Upper lobe of left lung (tissue), 4 donors: ENCODE measurements at regions not wholly inside any gene's neighbourhood (a gene's known extent, or its start where the extent isn't known, plus 50 kb on each side); places are given as distances from the start of the nearest gene placed in this dataset.

Experiments used
- CTCF ChIP-seq, 6 experiments: fragments of 450-650 bp in 4 of 6; fragments of 200-600 bp in 2 of 6; sonication (generic) in 2 of 6; IDR thresholded peaks; one replicate each; pipeline ENCODE4 v1.5.1; 2016 to 2019; ENCODE audit warnings: antibody characterized with exemption in 6 of 6
- EP300 ChIP-seq, 4 donors: sonication (generic); formaldehyde crosslinking; IDR thresholded peaks; one replicate each; pipeline ENCODE4 v1.5.1; 2017; ENCODE audit warnings: antibody characterized with exemption in 4 of 4, control low read depth in 2 of 4
- POLR2A ChIP-seq, 4 donors: fragments of 450-650 bp; IDR thresholded peaks; one replicate each; pipeline ENCODE4 v1.5.1; 2016 to 2017; ENCODE audit warnings: antibody characterized with exemption in 4 of 4, mild to moderate bottlenecking in 2 of 4
- POLR2AphosphoS5 ChIP-seq, 2 donors: sonication (generic); formaldehyde crosslinking; IDR thresholded peaks; one replicate each; pipeline ENCODE4 v1.5.1; 2017; ENCODE audit warnings: antibody characterized with exemption in 2 of 2

- TF ChIP-seq CTCF (IDR thresholded peaks at IDR 0.05) (no peak), POLR2AphosphoS5 (IDR thresholded peaks at IDR 0.05) (no peak), POLR2A (IDR thresholded peaks at IDR 0.05) (no peak), EP300 (IDR thresholded peaks at IDR 0.05) (no peak)
These were observed 192.2 kb upstream of the TLL1 start for GRCh38 chr4:165680821-165681220.
